PFSK-1 (cell line): ENCODE measurements at regions not wholly inside any gene's neighbourhood (a gene's known extent, or its start where the extent isn't known, plus 50 kb on each side); places are given as distances from the start of the nearest gene placed in this dataset.

Source experiments
- FOXP2 ChIP-seq: optimal IDR thresholded peaks from 2 replicates; pipeline ENCODE3; 2011; ENCODE audit warnings: borderline replicate concordance, control low read depth, inconsistent platforms; ENCODE audit not compliant: insufficient read depth; ENCODE audit errors: extremely low read length, extremely low read depth
- POLR2AphosphoS5 ChIP-seq: IDR thresholded peaks from 2 replicates; pipeline ENCODE4 v1.6.1; 2012; ENCODE audit warnings: low read depth, mild to moderate bottlenecking, control low read depth, low read length, moderate library complexity
- REST ChIP-seq, 2 experiments: IDR thresholded peaks; 2 replicates each; pipeline versions ENCODE4 v1.6.1 to v1.8.0; 2011 to 2012; ENCODE audit warnings: low read depth in 2 of 2, low read length in 2 of 2, control low read depth in 1 of 2, inconsistent platforms in 1 of 2, mild to moderate bottlenecking in 1 of 2, moderate library complexity in 1 of 2; ENCODE audit not compliant: insufficient read depth in 1 of 2
- SIN3A ChIP-seq: IDR thresholded peaks from 2 replicates; pipeline ENCODE4 v1.6.1; 2012; ENCODE audit warnings: mild to moderate bottlenecking, low read length, moderate library complexity, borderline replicate concordance; ENCODE audit not compliant: insufficient read depth
- TAF1 ChIP-seq: IDR thresholded peaks from 2 replicates; pipeline ENCODE4 v1.6.1; 2012; ENCODE audit warnings: low read length, control low read depth, borderline replicate concordance; ENCODE audit not compliant: insufficient read depth

- TF ChIP-seq TAF1, result no peak
- TF ChIP-seq POLR2AphosphoS5, result no peak
- TF ChIP-seq FOXP2, result no peak
- TF ChIP-seq REST (IDR thresholded peaks at IDR 0.05; ENCODE audit: insufficient read depth in 1 of 2, low read depth in 2 of 2, low read length in 2 of 2), result no peak
- no peak for TF ChIP-seq SIN3A
These were observed 483.0 kb upstream of the ID4 start for GRCh38 chr6:19354181-19354580.

- no peak for TF ChIP-seq REST (IDR thresholded peaks at IDR 0.05; ENCODE audit: insufficient read depth in 1 of 2, low read depth in 2 of 2, low read length in 2 of 2)
- TF ChIP-seq FOXP2, result no peak
- TF ChIP-seq TAF1, result no peak
- TF ChIP-seq POLR2AphosphoS5, result no peak
- TF ChIP-seq SIN3A, result no peak
These were observed 480.5 kb upstream of the ID4 start for GRCh38 chr6:19356692-19357091.

GRCh38 chr6:19362396-19362795 is 474.8 kb upstream of the ID4 start:
- TF ChIP-seq TAF1 (no peak), FOXP2 (no peak), REST (IDR thresholded peaks at IDR 0.05; ENCODE audit: insufficient read depth in 1 of 2, low read depth in 2 of 2, low read length in 2 of 2) (no peak), POLR2AphosphoS5 (no peak), SIN3A (no peak)

- no peak for TF ChIP-seq POLR2AphosphoS5
- TF ChIP-seq REST (IDR thresholded peaks at IDR 0.05; ENCODE audit: insufficient read depth in 1 of 2, low read depth in 2 of 2, low read length in 2 of 2), result no peak
- TF ChIP-seq FOXP2, result no peak
- TF ChIP-seq SIN3A, result no peak
- no peak for TF ChIP-seq TAF1
These were observed 468.7 kb upstream of the ID4 start for GRCh38 chr6:19368511-19368910.

- TF ChIP-seq REST (IDR thresholded peaks at IDR 0.05; ENCODE audit: insufficient read depth in 1 of 2, low read depth in 2 of 2, low read length in 2 of 2) (no peak), SIN3A (no peak), FOXP2 (no peak), TAF1 (no peak), POLR2AphosphoS5 (no peak)
These were observed 467.4 kb upstream of the ID4 start for GRCh38 chr6:19369785-19370184.
